Hepatocyte (in vitro differentiated cells): ENCODE measurements at regions not wholly inside any gene's neighbourhood (a gene's known extent, or its start where the extent isn't known, plus 50 kb on each side); places are given as distances from the start of the nearest gene placed in this dataset.
A peak's percentile ranks its signal among the peaks of the same experiment; 100 is the strongest.

ENCODE experiments used
- DNase-seq: peaks from one replicate; pipeline ENCODE4 v3.0.0-alpha.2; 2016; ENCODE audit warnings: low spot score
- H2AFZ ChIP-seq: fragments of 200-600 bp; sonication (generic); 2 replicates; pipeline ENCODE4 v1.6.0; 2016; ENCODE audit warnings: antibody characterized with exemption, mild to moderate bottlenecking
- H3K27ac ChIP-seq: fragments of 200-600 bp; sonication (generic); 2 replicates; pipeline ENCODE4 v1.5.1; 2016; ENCODE audit warnings: mild to moderate bottlenecking
- H3K27me3 ChIP-seq: fragments of 200-600 bp; sonication (generic); 2 replicates; pipeline ENCODE4 v1.6.1; 2016
- H3K36me3 ChIP-seq: fragments of 200-600 bp; sonication (generic); replicated peaks from 2 replicates; pipeline ENCODE4 v1.5.1; 2016; ENCODE audit warnings: low read depth; ENCODE audit not compliant: insufficient read depth
- H3K4me1 ChIP-seq: fragments of 200-600 bp; sonication (generic); 2 replicates; pipeline ENCODE4 v1.5.1; 2016; ENCODE audit warnings: mild to moderate bottlenecking, moderate library complexity; ENCODE audit not compliant: insufficient read depth
- H3K4me2 ChIP-seq: fragments of 200-600 bp; sonication (generic); 2 replicates; pipeline ENCODE4 v1.6.0; 2016
- H3K4me3 ChIP-seq: fragments of 200-600 bp; sonication (generic); 2 replicates; pipeline ENCODE4 v1.5.1; 2016; ENCODE audit warnings: mild to moderate bottlenecking
- H3K79me2 ChIP-seq: fragments of 200-600 bp; sonication (generic); 2 replicates; pipeline ENCODE4 v1.6.0; 2017; ENCODE audit warnings: mild to moderate bottlenecking
- H3K9me2 ChIP-seq: fragments of 200-600 bp; sonication (generic); replicated peaks from 2 replicates; pipeline ENCODE4 v1.6.0; 2017; ENCODE audit warnings: mild to moderate bottlenecking; ENCODE audit not compliant: insufficient read depth
- H3K9me3 ChIP-seq: fragments of 200-600 bp; sonication (generic); 2 replicates; pipeline ENCODE4 v1.5.1; 2016; ENCODE audit warnings: low read depth, mild to moderate bottlenecking
- H4K20me1 ChIP-seq: fragments of 200-600 bp; sonication (generic); 2 replicates; pipeline ENCODE4 v1.6.0; 2016; ENCODE audit warnings: mild to moderate bottlenecking; ENCODE audit not compliant: insufficient read depth, poor library complexity, severe bottlenecking
- CTCF ChIP-seq: fragments of 200-600 bp; sonication (generic); IDR thresholded peaks from 2 replicates; pipeline ENCODE4 v1.5.1; 2016; ENCODE audit warnings: antibody characterized with exemption, mild to moderate bottlenecking; ENCODE audit not compliant: poor library complexity
- EZH2 ChIP-seq: fragments of 200-600 bp; sonication (generic); IDR thresholded peaks from 2 replicates; pipeline ENCODE4 v1.6.1; 2016; ENCODE audit warnings: antibody characterized with exemption, mild to moderate bottlenecking, borderline replicate concordance
- EZH2phosphoT487 ChIP-seq: fragments of 200-600 bp; sonication (generic); IDR thresholded peaks from one replicate; pipeline ENCODE4 v1.6.1; 2018; ENCODE audit warnings: antibody characterized with exemption, mild to moderate bottlenecking, low read depth, moderate library complexity; ENCODE audit not compliant: unreplicated experiment, severe bottlenecking
- WGBS: methylation state at CpG from one replicate; pipeline ENCODE4 v1.1.6; 2016; ENCODE audit warnings: low lambda C conversion rate; ENCODE audit errors: missing lambda C conversion rate; 5-methylcytosine and 5-hydroxymethylcytosine counted together

GRCh38 chr5:3518051-3518450, 77.6 kb upstream of the IRX1 start:
- H2AFZ ChIP-seq: no peak overlapping the region
- no peaks in the 10 kb centered on the region for H3K79me2 ChIP-seq
- no peaks in the 10 kb centered on the region for H3K4me1 ChIP-seq
- H3K27me3 ChIP-seq: no peaks in the 10 kb centered on the region
- H3K36me3 ChIP-seq: no peaks in the 10 kb centered on the region
- no peak overlapping the region for H3K4me3 ChIP-seq
- H3K9me2 ChIP-seq: no peaks in the 10 kb centered on the region
- TF ChIP-seq EZH2phosphoT487: no peak
- no peak for TF ChIP-seq EZH2
- TF ChIP-seq CTCF: no peak
- H4K20me1 ChIP-seq: no peaks in the 10 kb centered on the region
- 84% methylated on average over 11 of the region's 11 CpGs for WGBS
- DNase-seq: no peak
- no peak overlapping the region for H3K4me2 ChIP-seq
- H3K27ac ChIP-seq: no peak overlapping the region
- no peaks in the 10 kb centered on the region for H3K9me3 ChIP-seq

- H2AFZ ChIP-seq: no peak overlapping the region
- H3K9me2 ChIP-seq: no peaks in the 10 kb centered on the region
- no peaks in the 10 kb centered on the region for H3K27me3 ChIP-seq
- no peaks in the 10 kb centered on the region for H4K20me1 ChIP-seq
- no peak overlapping the region for H3K27ac ChIP-seq
- 77% methylated on average over 9 of the region's 9 CpGs for WGBS
- no peaks in the 10 kb centered on the region for H3K79me2 ChIP-seq
- no peaks in the 10 kb centered on the region for H3K9me3 ChIP-seq
- H3K4me2 ChIP-seq: no peak overlapping the region
- H3K4me3 ChIP-seq: no peak overlapping the region
- H3K36me3 ChIP-seq: no peaks in the 10 kb centered on the region
- no peak for TF ChIP-seq EZH2phosphoT487
- no peak for TF ChIP-seq CTCF
- no peak for TF ChIP-seq EZH2
- DNase-seq: no peak
- H3K4me1 ChIP-seq: peaks cover 3% of the 10 kb centered on the region
Observed at GRCh38 chr5:3517348-3517747, 78.3 kb upstream of the IRX1 start.

- Histone ChIP-seq H3K9me3 (no peaks in the 10 kb centered on the region), H3K27me3 (no peaks in the 10 kb centered on the region), H4K20me1 (no peaks in the 10 kb centered on the region), H3K9me2 (no peaks in the 10 kb centered on the region), H3K79me2 (no peaks in the 10 kb centered on the region), H2AFZ (no peak overlapping the region), H3K27ac (no peak overlapping the region), H3K4me3 (no peak overlapping the region), H3K4me1 (peaks cover 8% of the 10 kb centered on the region), H3K36me3 (no peaks in the 10 kb centered on the region), H3K4me2 (peak overlapping the region; percentile 54)
- no peak for TF ChIP-seq CTCF
- DNase-seq: no peak
- WGBS: 74% methylated on average over 13 of the region's 13 CpGs
Observed at GRCh38 chr5:3512361-3513095, 83.1 kb upstream of the IRX1 start.
